Lower leg skin (tissue), 4 donors: ENCODE measurements at regions not wholly inside any gene's neighbourhood (a gene's known extent, or its start where the extent isn't known, plus 50 kb on each side); places are given as distances from the start of the nearest gene placed in this dataset.

Experiments used
- DNase-seq, 2 donors: peaks; one replicate each; pipeline ENCODE4 v3.0.0-alpha.2; 2019; ENCODE audit warnings: low spot score in 2 of 2
- H3K4me3 ChIP-seq: fragments of 200-600 bp; sonication (generic); 2 replicates; pipeline ENCODE4 v1.5.1; 2017; ENCODE audit warnings: mild to moderate bottlenecking, low read depth; ENCODE audit not compliant: poor library complexity, severe bottlenecking
- POLR2A ChIP-seq, 2 donors: fragments of 450-650 bp; IDR thresholded peaks; one replicate each; pipeline ENCODE4 v1.6.1; 2016 to 2017; ENCODE audit warnings: antibody characterized with exemption in 2 of 2, mild to moderate bottlenecking in 1 of 2, moderate library complexity in 1 of 2
- WGBS, 2 donors: methylation state at CpG; one replicate each; pipeline ENCODE4 v1.1.5; 2018; 5-methylcytosine and 5-hydroxymethylcytosine counted together
- intact Hi-C: fragments of 100-400 bp; cut with DNase I; formaldehyde crosslinking; loops from one replicate; pipeline ENCODE4 v1.15.0; 2023; ENCODE audit warnings: low total_unique reads
- TF ChIP-seq, protein P1 (sequence below), 3 donors: fragments of 450-650 bp; IDR thresholded peaks; one replicate each; pipeline ENCODE4 v1.5.1; 2016; ENCODE audit warnings: antibody characterized with exemption in 3 of 3, mild to moderate bottlenecking in 3 of 3, moderate library complexity in 2 of 3

DNA sequence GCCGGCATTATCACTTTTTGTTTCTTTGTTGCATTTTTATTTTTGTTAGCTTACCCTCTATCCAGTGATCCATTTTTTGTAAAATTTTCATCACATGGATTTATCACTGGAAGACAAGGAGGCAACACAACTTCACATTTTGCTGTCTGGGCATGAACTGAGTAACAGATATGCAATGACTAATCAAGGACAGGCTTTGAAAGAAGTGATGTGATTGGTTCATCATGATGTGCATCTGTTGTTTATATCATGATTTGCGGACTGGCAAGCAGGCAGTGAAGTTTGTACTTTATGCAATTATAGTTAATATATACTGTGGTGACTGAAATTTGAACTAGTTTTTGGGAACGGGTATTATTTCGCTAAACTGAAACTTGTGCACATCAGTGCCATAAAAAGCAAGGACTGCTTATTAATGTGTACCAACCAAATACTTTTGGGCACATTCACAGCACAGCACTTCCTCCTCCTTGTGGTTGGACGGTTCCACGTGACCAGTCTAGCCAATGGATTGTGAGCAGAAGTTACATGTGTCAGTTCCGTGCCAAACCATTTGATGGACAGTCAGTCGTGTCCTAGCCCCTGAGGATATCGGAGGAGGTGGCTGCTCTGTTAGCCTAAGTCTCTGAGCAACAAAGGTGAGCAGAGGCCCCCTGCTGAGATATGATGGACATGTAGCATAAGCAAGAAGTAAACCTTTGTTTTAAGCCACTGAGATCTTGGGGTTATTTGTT is 201.4 kb upstream of the SIX2 start:
- 89% methylated on average over 9 of the region's 9 CpGs for WGBS, 2 donors
- no peak overlapping the region for H3K4me3 ChIP-seq
- intact Hi-C loops, result no loop called here
- no peak for TF ChIP-seq POLR2A (IDR thresholded peaks at IDR 0.05)
- TF ChIP-seq, protein P1, sequence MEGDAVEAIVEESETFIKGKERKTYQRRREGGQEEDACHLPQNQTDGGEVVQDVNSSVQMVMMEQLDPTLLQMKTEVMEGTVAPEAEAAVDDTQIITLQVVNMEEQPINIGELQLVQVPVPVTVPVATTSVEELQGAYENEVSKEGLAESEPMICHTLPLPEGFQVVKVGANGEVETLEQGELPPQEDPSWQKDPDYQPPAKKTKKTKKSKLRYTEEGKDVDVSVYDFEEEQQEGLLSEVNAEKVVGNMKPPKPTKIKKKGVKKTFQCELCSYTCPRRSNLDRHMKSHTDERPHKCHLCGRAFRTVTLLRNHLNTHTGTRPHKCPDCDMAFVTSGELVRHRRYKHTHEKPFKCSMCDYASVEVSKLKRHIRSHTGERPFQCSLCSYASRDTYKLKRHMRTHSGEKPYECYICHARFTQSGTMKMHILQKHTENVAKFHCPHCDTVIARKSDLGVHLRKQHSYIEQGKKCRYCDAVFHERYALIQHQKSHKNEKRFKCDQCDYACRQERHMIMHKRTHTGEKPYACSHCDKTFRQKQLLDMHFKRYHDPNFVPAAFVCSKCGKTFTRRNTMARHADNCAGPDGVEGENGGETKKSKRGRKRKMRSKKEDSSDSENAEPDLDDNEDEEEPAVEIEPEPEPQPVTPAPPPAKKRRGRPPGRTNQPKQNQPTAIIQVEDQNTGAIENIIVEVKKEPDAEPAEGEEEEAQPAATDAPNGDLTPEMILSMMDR (IDR thresholded peaks at IDR 0.05), result no peak
- DNase-seq, result no peak

DNA sequence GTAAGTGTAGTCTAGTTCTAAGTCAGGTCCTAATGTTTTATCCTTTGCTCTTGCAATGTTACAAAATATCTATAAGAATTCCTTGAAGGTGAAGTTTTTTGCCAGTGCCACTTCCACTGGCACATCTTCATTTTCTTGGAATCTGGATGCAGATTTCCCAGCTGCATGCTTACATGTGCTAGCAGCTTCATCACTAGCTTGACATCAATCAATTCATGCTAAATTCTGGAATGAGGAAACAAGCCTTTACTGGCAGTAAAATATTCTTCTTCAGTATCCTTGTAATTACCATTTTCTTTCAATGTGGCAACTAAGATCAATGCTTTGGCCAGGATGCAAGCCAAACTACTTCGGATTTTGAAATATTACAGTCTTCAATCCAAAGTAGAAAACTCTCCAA is 200.6 kb upstream of the SIX2 start:
- no peak for DNase-seq
- intact Hi-C loops, result no loop called here
- no peak overlapping the region for H3K4me3 ChIP-seq
- TF ChIP-seq POLR2A (IDR thresholded peaks at IDR 0.05), result no peak
- TF ChIP-seq, protein P1 (IDR thresholded peaks at IDR 0.05), result no peak
- 56 to 67% methylated on average over 1 of the region's 1 CpG for WGBS, 2 donors

DNA sequence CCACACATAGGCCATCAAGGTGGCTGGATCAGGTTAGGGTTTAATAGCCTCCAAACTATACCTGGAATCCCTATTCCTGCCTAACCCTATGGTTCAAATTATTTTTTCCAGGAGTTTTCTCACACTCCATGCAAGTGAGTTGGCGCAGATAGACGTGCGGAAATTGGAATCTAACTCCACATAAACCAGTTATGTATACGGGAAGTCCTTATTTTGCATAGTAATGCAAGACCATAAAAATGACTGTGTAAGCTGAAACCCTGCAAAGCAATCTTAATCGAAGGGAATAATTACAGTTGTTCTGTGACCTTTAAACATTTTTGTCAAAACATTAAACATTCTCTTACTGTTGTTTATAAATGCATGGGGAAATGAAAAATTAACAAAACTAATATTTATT is 200.1 kb upstream of the SIX2 start:
- no peak for TF ChIP-seq POLR2A (IDR thresholded peaks at IDR 0.05)
- TF ChIP-seq, protein P1 (IDR thresholded peaks at IDR 0.05), result no peak
- intact Hi-C loops, result no loop called here
- DNase-seq, result no peak
- no peak overlapping the region for H3K4me3 ChIP-seq
- WGBS, 2 donors, result 77 to 83% methylated on average over 5 of the region's 5 CpGs

DNA sequence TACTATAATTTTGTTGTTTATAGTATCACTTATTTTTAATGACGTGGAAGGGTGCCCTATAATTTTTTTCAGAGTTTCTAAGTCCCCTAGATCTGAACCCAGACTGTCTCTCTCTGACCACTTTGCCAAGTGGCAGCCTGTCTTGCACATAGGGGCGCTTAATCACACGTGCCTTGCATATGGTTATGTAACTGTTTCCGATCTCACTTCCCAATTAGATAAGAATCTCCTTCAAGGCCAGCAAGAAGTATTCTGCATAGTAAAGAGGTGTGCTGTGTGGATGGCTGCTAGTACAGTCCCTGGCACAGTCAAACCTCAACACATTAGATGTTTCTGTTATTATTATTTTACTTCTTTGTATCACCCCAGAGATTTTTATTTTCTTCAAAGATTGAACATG is 197.8 kb upstream of the SIX2 start:
- intact Hi-C loops, result no loop called here
- TF ChIP-seq, protein P1 (IDR thresholded peaks at IDR 0.05), result no peak
- no peak for TF ChIP-seq POLR2A (IDR thresholded peaks at IDR 0.05)
- DNase-seq, result no peak
- 27 to 49% methylated on average over 4 of the region's 4 CpGs for WGBS, 2 donors
- H3K4me3 ChIP-seq, result no peak overlapping the region

DNA sequence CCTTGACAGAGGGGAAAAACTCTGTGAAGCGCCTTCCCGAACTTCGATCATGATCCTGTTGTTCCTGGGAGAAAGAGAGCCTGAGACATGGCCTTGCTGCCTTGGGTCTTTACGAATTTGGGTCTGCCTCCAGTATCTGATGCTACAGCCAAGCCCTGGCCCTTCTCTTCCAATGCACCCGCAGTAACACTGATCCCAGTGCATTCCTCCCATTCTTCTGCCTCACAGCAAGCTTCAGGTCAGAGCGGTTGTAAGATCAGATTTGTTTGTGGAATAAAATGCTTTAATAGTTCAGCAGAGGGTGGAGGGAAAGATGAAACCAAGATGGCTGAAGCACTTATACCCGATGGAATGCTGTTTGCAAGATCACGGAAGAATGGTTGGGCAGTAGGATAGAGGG is 196.7 kb upstream of the SIX2 start:
- TF ChIP-seq, protein P1 (IDR thresholded peaks at IDR 0.05), result no peak
- intact Hi-C loops, result no loop called here
- no peak overlapping the region for H3K4me3 ChIP-seq
- peak in 1 of 2 donors; percentile 29 for DNase-seq
- 94 to 95% methylated on average over 8 of the region's 8 CpGs for WGBS, 2 donors

DNA sequence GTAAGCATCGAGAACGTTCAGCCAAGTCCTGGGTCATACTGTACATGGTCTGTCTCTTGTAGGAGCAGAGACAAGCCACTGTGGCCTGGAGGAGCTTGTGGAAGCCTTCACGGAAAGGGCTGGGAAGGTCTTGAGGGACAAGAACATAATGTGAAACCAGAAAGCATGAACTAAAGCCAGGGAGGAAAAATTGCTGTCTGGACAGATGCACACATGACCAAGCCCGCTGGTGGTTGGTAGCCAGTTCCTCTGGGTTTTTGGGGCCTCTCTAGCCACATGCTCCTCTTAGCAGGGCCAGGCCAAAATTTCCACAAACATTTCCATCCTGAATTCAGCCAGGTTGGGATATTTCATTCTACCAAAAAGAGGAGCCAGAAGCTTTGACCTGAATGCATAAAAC is 196.2 kb upstream of the SIX2 start:
- no peak overlapping the region for H3K4me3 ChIP-seq
- whole genome bisulfite sequencing, 2 donors, result 78 to 90% methylated on average over 4 of the region's 4 CpGs
- TF ChIP-seq, protein P1 (IDR thresholded peaks at IDR 0.05), result no peak
- no peak for TF ChIP-seq POLR2A (IDR thresholded peaks at IDR 0.05)
- DNase-seq, result peak in 1 of 2 donors; percentile 59
- intact Hi-C loops, result no loop called here
